HEK293 (cell line): ENCODE measurements at regions not wholly inside any gene's neighbourhood (a gene's known extent, or its start where the extent isn't known, plus 50 kb on each side); places are given as distances from the start of the nearest gene placed in this dataset.

ENCODE experiments used
- ZNF169 ChIP-seq: fragments of 450-650 bp; formaldehyde crosslinking; IDR thresholded peaks from 2 replicates; pipeline ENCODE4 v1.5.1; 2016; ENCODE audit warnings: missing biosample characterization, missing genetic modification characterization
- TF ChIP-seq, protein P1 (sequence below): fragments of 450-650 bp; formaldehyde crosslinking; IDR thresholded peaks from 2 replicates; pipeline ENCODE4 v1.5.1; 2016; ENCODE audit warnings: missing biosample characterization, missing genetic modification characterization
- TF ChIP-seq, protein P2 (sequence below): IDR thresholded peaks from 2 replicates; pipeline ENCODE4 v1.6.1; 2011; ENCODE audit warnings: mild to moderate bottlenecking, low read depth, low read length, borderline replicate concordance

DNA sequence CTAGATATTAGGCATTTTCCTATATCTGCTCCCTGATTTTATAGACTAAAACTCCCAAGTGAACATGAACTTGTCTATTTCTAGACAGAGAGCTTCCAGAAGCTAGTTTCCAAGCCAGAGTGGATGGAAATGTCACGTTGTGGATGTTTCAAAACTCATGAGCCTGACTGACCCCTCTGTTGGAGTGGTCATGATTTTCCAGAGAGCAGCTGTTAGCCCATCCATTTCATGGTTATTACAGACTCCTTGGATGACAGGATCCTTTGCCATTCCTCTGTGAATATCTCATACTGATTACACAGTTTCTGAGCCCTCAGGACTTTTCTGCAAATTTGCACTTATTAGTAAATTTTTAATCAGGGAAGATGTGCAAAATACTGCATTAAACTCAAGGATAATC lies 76.8 kb upstream of the ATF3 start:
- TF ChIP-seq, protein P1, sequence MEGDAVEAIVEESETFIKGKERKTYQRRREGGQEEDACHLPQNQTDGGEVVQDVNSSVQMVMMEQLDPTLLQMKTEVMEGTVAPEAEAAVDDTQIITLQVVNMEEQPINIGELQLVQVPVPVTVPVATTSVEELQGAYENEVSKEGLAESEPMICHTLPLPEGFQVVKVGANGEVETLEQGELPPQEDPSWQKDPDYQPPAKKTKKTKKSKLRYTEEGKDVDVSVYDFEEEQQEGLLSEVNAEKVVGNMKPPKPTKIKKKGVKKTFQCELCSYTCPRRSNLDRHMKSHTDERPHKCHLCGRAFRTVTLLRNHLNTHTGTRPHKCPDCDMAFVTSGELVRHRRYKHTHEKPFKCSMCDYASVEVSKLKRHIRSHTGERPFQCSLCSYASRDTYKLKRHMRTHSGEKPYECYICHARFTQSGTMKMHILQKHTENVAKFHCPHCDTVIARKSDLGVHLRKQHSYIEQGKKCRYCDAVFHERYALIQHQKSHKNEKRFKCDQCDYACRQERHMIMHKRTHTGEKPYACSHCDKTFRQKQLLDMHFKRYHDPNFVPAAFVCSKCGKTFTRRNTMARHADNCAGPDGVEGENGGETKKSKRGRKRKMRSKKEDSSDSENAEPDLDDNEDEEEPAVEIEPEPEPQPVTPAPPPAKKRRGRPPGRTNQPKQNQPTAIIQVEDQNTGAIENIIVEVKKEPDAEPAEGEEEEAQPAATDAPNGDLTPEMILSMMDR (tag by site-specific recombination) = no peak
- TF ChIP-seq ZNF169 (tag by site-specific recombination) = no peak
- TF ChIP-seq, protein P2, sequence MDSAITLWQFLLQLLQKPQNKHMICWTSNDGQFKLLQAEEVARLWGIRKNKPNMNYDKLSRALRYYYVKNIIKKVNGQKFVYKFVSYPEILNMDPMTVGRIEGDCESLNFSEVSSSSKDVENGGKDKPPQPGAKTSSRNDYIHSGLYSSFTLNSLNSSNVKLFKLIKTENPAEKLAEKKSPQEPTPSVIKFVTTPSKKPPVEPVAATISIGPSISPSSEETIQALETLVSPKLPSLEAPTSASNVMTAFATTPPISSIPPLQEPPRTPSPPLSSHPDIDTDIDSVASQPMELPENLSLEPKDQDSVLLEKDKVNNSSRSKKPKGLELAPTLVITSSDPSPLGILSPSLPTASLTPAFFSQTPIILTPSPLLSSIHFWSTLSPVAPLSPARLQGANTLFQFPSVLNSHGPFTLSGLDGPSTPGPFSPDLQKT = no peak
